Superior temporal gyrus (tissue), 1 donor: ENCODE measurements at regions not wholly inside any gene's neighbourhood (a gene's known extent, or its start where the extent isn't known, plus 50 kb on each side); places are given as distances from the start of the nearest gene placed in this dataset.
"Not testable (repeated sequence)": the region's sequence is repeated elsewhere in the genome, so short reads cannot be mapped to it uniquely, and the experiment has no call there.

Experiments
- DNase-seq: peaks from one replicate; pipeline ENCODE4 v3.0.0-alpha.2; 2016; ENCODE audit errors: extremely low spot score

DNA sequence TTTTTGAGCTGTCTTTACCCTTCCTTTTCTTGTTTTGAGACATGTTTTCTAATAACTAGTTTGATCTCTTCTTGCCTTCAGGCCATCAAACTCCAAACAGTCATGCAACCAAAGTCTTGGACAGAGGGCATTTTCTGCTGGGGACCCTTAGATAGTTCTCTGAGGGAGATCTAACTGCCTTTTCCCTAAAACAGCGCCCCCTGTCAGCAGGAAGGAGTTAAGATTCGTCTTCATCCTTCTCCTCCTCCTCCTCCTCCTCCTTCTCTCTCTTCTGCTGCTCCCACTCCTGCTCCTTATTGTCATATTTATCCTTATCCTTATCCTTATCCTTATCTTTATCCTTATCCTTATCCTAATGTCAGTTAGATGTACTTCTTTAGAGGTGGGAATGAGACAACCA lies 417.2 kb downstream of the TRAM1L1 start:
- no peak for DNase-seq

DNA sequence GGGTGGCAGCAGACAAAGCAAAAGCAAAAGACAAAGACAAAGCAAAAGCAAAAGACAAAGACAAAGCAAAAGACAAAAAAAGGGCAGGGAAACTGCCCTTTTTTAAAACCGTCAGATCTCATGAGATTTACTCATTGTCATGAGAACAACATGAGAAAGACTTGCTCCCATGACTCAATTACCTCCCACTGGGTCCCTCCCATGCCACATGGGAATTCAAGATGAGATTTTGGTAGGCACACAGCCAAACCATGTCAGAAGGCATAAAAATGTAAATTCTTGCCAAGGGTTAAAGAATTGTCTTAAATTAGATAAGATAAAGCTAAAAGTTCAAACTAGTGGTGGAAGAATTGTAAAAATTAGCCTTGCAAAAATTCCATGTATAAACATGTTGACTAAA lies 419.7 kb downstream of the TRAM1L1 start:
- DNase-seq: no peak

DNA sequence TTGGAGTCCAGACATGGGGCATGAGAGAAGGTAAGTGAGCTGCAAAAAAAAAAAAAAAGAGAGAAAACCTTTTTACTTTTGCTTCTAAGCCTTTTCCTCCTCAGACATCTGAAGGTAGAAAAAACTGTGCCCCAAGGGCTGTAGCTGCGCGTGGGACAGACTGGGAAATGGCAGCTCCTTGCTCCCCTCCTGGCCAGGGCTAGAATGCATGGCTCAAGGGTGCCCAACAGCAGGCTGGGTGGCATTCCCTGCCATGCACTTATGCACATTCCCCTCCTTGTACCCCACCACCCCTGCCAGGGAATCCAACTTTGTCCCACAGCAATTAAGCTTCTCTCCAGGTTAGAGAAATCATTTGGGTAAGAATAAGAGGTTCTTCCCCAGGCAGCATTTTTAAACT lies 421.2 kb downstream of the TRAM1L1 start:
- no peak for DNase-seq

DNA sequence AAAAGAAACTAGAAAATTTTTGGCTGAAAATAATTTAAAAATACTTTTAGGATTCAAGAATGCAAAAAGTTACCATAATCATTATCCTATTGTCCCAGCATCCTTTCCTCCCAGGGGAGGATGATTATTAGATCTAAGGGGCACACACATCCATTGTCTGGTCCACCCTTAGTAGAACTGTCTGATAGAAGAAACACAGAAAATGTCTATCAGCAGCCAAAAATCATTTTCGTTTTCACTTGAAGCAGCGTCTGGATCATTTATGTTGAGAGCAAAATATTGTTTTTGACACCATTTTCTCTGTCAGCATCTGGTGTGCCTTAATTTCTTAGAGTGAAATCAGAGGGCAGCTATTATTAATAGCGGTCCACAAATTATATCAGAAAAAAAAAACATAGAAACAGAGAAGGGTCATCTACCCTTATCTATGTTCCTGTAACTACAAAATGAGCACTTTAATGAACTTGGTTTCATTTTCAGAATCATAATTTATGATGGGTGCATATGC lies 446.3 kb downstream of the TRAM1L1 start:
- DNase-seq: no peak

DNA sequence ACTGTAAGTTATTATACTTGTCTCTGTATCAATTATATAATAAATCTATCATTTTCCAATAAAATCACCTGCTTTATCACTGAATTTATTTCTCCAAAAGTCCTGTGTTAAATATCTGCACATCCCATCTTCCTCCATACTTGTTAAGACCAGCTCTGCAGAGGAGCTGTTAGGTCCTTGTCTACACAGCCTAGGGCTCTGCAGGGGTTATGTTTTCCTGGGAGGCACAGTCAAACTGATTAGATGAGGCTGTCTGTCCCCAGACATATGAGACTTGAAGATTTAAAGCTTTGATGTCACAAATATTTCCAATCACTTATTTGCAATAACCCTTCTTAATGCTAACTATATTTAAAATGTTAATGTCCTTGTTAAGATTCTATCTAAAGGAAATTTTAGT lies 446.8 kb downstream of the TRAM1L1 start:
- no peak for DNase-seq

DNA sequence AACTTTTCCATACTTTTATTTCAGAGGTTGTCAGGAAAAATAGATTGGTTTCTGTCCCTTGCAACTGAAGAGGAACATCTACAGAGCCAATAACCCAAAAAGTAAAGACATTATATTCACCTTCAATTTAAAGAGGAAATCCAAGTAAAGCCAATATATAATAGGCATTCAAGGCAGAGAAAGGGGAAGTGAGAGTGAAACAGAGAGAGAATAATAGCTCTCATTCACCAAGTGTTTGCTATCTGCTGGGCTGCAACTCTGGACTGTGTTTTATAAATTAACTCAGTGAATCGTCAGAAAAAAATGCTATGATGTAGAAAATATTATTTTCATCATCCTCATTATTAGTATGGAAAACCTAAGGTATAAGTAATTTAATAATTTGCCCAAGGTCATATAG lies 448.5 kb downstream of the TRAM1L1 start:
- DNase-seq: no peak

DNA sequence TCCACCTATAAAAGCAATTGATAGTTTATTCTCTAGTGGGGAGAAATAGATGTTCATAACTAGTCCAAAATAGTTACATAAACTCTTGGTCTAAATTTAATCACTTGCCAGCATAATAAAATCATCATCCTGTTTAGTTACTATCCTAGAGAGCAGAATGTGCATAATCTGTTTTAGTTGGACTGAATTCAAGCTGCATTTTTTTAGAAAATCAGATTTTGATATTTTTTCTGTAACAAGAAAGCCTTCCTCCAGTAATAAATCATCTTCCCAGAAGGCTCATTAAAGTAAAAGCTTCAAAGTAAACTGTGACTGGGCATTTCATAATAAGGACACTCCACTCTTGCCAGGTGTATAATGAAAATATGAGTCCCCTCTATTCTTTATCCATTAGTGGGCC lies 453.1 kb downstream of the TRAM1L1 start:
- no peak for DNase-seq

DNA sequence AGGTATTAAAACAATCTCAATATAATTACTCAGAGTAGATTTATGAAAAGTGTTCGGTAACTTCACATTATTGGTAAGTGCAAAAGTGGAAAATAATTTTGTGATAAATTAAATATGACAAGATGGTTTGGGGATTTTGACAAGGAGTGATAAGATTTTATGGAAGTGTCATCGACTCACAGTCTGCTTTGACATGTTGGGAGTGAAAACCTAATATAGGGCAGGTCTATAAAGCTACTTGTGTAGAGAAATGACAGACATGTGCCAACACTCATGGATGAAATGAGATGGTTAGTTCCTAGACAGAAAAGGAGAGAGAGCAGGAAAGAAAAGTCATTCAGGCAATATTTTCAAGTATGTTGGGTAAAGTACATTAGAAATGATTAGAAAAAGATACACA lies 456.8 kb downstream of the TRAM1L1 start:
- no peak for DNase-seq

DNA sequence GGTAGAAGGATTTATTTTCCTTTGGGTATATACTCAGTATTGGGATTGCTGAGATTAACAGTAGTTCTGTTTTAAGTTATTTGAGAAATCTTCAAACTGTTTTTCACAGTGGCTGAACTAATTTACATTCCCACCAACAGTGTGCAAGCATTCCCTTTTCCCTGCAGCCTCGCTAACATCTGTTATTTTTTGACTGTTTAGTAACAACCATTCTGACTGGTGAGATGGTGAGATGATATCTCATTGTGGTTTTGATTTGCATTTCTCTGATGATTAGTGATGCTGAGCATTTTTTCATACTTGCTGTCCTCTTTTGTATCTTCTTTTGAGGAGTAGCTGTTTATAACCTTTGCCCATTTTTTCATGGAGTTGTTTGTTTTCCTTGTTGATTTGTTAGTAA lies 457.8 kb downstream of the TRAM1L1 start:
- no peak for DNase-seq

DNA sequence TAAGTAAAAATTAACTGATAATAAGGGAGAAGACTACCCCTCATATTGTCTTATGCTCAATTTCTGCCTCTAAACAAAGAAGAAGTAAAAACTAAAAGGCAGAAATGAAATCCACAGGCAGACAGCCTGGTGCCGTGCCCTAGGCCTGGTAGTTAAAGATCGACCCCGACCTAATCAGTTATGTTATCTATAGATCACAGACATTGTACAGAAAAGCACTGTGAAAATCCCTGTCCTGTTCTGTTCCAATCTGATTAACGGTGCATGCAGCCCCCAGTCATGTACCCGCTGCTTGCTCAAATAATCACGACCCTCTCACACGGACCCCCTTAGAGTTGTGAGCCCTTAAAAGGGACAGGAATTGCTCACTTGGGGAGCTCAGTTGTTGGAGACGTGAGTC lies 465.9 kb downstream of the TRAM1L1 start:
- not testable (repeated sequence) for DNase-seq

DNA sequence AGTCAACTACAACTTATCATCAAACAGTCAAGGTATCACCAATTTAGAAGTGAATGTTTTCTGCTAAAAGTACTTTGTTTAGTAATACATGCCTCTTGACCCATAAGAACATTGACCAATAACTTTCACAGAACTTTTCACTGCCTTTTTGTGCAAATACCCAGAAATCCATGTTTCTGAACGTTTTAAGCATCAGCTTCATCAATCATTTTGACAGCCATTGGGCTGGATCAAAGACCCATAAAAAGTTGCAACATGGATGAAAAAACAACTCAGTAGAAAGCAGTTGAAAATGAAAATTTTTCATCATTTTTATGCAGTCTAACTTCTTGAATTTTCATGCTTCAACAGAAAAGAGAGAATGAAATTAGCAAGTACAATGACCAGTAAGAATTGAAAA lies 466.7 kb downstream of the TRAM1L1 start:
- no peak for DNase-seq

DNA sequence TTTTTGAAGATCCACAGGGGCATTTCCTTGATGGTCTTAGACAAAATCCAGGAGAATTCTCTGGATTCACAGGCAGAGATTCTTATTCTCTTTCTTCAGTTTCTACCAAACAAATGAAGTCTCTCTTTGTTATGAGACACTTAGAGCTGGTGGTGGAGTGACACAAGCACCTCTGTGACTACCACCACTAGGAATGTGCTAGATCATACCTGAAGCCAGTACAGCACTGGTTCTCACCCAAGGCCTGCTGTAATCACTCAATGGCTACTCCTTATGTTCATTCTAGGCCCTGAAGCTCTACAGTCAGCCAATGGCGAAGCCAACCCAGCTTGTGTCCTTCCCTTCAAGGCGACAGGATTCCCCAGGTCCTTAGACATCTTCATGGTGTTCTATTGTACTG lies 482.3 kb downstream of the TRAM1L1 start:
- DNase-seq: no peak

DNA sequence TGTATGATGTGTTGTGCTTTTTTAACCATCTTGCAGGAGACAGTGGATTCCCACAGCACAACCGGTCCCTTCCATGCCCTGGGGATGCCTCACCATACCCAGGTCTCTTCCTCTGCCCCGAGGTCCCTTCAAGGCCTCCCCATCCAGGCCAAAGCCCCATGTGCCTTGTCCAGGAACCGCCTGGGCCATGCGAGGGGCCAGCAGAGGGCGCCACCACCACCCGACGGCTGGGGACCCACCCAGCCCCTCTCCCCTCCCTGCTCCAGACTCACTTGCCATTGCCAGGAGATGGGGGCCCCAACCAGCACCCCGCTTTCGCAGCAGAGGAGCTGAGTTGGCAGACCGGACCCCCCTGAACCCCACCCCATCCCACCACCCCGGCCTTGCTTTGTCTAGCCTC lies 485.5 kb downstream of the TRAM1L1 start:
- no peak for DNase-seq

DNA sequence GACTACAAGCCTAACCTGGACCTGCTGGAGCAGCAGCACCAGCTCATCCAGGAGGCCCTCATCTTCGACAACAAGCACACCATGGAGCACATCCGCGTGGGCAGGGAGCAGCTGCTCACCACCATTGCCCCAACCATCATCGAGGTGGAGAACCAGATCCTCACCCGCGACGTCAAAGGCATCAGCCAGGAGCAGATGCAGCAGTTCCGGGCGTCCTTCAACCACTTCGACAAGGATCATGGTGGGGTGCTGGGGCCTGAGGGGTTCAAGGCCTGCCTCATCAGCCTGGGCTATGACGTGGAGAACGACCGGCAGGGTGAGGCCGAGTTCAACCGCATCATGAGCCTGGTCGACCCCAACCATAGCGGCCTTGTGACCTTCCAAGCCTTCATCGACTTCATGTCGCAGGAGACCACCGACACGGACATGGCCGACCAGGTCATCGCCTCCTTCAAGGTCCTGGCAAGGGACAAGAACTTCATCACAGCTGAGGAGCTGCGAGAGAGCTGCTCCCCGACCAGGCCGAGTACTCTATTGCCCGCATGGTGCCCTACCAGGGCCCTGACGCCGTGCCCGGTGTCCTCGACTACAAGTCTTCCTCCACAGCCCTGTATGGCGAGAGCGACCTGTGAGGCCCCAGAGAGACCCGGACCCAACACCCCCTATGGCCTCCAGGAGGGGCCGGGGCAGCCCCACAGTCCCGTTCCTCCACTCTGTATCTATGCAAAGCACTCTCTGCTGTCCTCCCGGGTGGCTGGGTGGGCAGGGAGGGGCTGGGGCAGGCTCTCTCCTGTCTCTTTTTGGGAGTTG lies 486.2 kb downstream of the TRAM1L1 start:
- DNase-seq: no peak

DNA sequence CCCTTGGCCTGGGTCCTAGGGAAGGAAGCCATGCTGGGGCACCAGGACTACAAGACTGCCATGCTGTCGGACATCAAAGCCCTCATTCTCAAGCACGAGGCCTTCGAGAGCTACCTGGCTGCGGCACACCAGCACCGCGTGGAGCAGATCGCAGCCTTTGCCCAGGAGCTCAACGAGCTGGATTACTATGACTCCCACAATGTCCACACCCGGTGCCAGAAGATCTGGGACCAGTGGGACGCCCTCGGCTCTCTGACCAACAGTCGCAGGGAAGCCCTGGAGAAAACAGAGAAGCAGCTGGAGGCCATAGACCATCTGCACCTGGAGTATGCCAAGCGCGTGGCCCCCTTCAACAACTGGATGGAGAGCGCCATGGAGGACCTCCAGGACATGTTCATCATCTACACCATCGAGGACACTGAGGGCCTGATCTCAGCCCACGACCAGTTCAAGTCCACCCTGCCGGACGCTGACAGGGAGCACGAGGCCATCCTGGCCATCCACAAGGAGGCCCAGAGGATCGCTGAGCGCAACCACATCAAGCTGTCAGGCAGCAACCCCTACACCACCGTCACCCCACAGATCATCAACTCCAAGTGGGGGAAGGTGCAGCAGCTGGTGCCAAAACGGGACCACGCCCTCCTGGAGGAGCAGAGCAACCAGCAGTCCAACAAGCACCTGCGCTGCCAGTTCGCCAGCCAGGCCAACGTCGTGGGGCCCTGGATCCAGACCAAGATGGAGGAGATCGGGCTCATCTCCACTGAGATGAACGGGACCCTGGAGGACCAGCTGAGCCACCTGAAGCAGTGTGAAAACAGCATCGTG lies 487.0 kb downstream of the TRAM1L1 start:
- DNase-seq: no peak

DNA sequence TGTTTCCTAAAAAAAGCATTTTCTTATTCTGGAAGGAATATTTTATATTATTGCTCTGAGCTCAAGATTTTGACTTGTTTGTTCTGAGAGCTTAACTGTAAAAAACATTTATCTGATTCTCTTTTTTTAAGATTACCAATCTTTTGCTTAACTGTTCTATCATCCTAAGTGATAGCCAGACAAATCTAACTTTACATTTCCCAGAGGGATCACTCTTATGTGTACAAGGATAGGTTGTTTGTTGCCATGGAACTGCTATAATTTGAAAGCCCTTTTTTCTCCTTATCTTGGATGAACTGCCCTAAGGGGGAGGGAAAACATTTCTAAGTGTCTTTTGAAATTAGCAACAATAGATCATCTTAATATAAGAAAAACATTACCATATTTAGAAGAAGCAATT lies 494.7 kb downstream of the TRAM1L1 start:
- DNase-seq: no peak

DNA sequence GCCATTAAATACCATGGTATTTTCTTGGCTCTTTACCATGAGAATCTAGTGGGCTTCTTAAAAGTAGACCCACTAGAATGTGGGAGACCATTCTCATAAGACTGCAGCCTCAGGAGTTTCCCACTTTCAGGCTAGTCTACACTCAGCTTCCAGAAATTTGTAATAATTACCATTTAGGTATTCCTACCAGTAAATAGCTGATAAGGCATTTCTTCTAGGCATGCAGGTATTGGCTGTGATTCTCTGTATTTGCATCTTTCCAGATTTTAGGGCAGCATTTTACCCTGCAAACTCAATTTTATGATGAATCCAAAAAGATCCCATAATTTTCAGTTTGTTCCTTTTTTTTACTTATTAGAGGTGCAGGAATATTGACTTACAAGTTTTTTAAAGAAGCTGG lies 496.6 kb downstream of the TRAM1L1 start:
- DNase-seq: no peak

DNA sequence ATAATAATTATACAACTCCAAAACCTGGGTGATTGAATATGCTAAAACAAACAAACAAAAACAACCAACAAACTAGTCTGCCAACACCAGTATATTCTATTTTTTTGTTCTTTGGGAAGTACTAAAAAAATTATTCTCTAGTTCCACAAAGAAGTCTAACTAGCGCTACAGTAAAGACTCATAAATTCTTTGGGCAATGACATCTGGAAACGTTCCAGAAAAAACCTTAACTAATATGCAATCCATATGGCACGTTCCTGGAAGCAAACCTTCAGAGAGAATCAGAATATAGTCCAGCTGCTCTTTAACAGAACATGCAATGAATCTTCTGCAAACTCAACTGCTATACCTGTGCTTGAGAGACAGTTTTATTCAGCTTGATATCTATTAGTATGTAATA lies 500.1 kb downstream of the TRAM1L1 start:
- DNase-seq: no peak

DNA sequence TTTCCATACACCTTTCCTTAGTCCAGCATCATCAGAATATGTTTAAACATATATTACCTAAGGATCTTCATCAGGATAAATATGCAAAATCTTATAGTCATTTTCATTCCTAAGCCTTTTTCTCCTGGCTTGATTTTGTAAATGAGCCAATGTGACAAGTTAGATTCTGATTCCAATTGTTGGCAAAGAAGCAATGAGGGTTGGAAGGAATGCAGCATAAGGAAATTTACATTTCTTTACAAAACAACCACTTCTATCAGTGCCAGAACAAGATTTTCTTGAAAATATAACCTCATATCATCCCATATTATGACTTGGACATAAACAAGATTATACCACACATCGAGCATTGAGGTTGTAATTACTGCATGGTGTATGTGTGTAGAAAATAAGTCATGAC lies 508.1 kb downstream of the TRAM1L1 start:
- DNase-seq: no peak

DNA sequence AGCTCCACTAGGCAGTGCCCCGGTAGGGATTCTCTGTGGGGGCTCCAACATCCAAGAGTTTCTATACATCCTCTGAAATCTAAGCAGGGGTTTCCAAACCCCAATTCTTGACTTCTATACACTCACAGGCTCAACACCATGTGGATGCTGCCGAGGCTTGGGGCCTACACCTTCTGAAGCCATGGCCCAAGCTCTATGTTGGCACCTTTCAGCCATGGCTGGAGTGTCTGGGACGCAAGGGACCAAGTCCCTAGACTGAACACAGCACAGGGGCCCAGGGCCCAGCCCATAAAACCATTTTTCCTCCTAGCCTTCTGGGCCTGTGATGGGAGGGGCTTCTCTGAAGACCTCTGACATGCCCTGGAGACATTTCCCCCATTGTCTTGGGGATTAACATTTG lies 511.8 kb downstream of the TRAM1L1 start:
- no peak for DNase-seq

DNA sequence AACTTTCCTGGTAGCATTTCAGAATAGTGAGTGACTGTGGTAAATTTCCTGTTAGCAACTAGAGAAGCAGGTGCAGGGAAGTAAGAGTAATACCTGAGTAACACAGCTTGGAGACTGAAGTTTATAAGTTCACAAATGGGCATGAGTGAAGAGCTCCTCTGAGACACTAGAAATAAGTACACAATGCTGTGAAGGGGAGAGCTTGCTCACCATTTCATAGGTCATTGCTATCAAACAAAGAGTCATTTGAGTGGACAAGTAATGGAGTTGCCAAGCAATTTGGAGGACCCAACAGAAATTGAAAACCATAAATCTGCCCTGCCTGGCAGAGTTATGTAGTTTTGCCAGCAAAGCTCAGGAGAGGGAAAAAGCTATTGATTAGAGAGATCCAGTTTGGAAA lies 523.6 kb downstream of the TRAM1L1 start:
- DNase-seq: no peak

DNA sequence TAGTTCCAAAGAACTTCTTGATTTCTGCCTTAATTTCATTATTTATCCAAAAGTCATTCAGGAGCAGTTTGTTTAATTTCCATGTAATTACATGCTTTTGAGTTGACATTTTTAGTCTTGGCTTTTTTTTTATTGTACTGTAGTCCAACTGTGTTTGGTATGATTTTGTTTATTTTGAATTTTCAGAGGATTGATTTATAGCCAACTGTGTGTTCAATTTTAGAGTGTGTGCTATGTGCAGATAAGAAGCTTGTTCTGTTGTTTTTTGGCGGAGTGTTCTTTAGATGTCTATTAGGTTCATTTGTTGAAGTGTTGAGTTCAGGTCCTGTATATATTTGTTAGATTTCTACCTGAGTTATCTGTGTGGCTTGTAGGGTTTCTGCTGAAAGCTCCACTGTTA lies 533.6 kb downstream of the TRAM1L1 start:
- DNase-seq: no peak

DNA sequence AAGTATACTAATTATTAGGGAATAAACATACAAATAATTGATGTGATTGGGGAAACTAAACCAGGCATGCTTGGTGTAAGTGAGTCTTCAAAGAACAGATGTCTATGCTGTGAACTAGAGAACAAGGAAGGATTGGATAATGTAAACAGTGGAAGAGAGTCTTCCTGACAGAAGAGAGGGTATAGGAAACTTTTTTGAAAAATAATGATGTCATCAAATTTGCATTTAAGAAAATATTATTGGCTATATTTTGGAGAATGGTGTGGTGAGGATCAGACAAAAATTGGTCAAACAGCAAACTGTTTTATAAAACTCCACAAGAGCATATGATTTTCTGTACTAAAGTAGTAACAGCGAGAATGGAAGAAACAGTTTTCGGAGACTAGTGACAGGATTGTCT lies 537.7 kb downstream of the TRAM1L1 start:
- no peak for DNase-seq
